RWPE2 (cell line): ENCODE measurements at regions not wholly inside any gene's neighbourhood (a gene's known extent, or its start where the extent isn't known, plus 50 kb on each side); places are given as distances from the start of the nearest gene placed in this dataset.

Experiments used
- ATAC-seq: fragments of 200-7000 bp; cut with Tn5 transposase; 3 replicates; pipeline ENCODE4 v1.9.1; 2021; ENCODE audit warnings: low read depth
- DNase-seq: peaks from one replicate; pipeline ENCODE4 v3.0.0-alpha.2; 2020; ENCODE audit warnings: low spot score
- H3K27ac ChIP-seq: fragments of 450-650 bp; 2 replicates; pipeline ENCODE4 v1.5.1; 2017; ENCODE audit warnings: mild to moderate bottlenecking; ENCODE audit not compliant: poor library complexity, severe bottlenecking
- H3K27me3 ChIP-seq: fragments of 250-450 bp; sonication (Bioruptor Pico); 2 replicates; pipeline ENCODE4 v1.5.1; 2021; ENCODE audit warnings: mild to moderate bottlenecking, moderate library complexity; ENCODE audit not compliant: insufficient read depth, poor library complexity, severe bottlenecking
- H3K36me3 ChIP-seq: fragments of 250-450 bp; sonication (Bioruptor Pico); 2 replicates; pipeline ENCODE4 v1.5.1; 2020; ENCODE audit warnings: low read depth, mild to moderate bottlenecking, moderate library complexity
- H3K4me1 ChIP-seq: fragments of 250-450 bp; sonication (Bioruptor Pico); 2 replicates; pipeline ENCODE4 v1.5.1; 2021; ENCODE audit warnings: mild to moderate bottlenecking, moderate library complexity; ENCODE audit not compliant: insufficient read depth, poor library complexity, severe bottlenecking
- H3K4me3 ChIP-seq: fragments of 250-450 bp; sonication (Bioruptor Pico); 2 replicates; pipeline ENCODE4 v1.5.1; 2021; ENCODE audit warnings: mild to moderate bottlenecking, moderate library complexity; ENCODE audit not compliant: severe bottlenecking
- H3K9me3 ChIP-seq: fragments of 250-450 bp; sonication (Bioruptor Pico); 2 replicates; pipeline ENCODE4 v1.5.1; 2021; ENCODE audit warnings: mild to moderate bottlenecking, moderate library complexity; ENCODE audit not compliant: severe bottlenecking
- CTCF ChIP-seq: fragments of 450-650 bp; IDR thresholded peaks from one replicate; pipeline ENCODE4 v1.5.1; 2017; ENCODE audit warnings: mild to moderate bottlenecking, moderate library complexity; ENCODE audit not compliant: poor library complexity, severe bottlenecking

DNA sequence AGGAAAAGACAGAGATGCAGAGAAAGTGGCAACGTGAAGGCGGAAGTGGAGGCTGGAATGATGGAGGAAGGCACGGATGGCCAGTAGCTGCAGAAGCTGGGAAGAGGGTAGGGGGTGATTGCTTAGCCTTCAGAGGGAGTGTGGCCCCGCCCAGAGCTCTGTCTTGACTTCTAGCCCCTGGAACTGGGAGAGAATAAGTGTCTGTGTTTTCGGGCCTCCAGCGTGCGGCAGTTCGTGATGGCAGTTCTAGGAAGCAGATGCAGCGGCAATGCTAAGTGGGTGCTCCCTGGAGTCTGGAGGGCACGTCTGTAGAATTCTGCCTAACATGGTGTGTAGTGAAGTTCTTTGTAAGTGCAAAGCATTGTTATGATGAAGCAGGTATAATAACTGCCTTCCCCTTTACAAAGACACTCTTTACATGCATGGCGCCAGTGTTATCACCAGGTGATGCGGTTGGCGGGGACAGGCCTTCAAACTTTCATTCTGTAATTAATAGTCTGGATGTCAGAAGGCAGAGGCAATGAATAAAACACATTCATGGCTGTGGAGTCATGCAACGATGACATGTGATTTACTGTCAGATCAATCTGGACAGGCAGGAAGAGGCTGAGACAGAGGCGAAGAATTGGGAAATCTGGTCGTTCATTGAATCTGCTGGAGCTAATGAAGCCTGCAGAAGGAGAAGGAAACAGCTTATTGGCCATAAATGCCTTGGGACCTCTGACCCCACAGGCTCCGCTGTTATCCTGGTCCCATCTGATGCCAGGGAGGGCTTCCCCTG lies 228.6 kb downstream of the GLRX3 start:
- Histone ChIP-seq H3K27me3 (no peaks in the 10 kb centered on the region), H3K27ac (no peak overlapping the region), H3K36me3 (no peaks in the 10 kb centered on the region), H3K9me3 (peaks cover 4% of the 10 kb centered on the region), H3K4me3 (no peak overlapping the region), H3K4me1 (no peaks in the 10 kb centered on the region)
- no peak for TF ChIP-seq CTCF
- ATAC-seq = no peak
- no peak for DNase-seq

DNA sequence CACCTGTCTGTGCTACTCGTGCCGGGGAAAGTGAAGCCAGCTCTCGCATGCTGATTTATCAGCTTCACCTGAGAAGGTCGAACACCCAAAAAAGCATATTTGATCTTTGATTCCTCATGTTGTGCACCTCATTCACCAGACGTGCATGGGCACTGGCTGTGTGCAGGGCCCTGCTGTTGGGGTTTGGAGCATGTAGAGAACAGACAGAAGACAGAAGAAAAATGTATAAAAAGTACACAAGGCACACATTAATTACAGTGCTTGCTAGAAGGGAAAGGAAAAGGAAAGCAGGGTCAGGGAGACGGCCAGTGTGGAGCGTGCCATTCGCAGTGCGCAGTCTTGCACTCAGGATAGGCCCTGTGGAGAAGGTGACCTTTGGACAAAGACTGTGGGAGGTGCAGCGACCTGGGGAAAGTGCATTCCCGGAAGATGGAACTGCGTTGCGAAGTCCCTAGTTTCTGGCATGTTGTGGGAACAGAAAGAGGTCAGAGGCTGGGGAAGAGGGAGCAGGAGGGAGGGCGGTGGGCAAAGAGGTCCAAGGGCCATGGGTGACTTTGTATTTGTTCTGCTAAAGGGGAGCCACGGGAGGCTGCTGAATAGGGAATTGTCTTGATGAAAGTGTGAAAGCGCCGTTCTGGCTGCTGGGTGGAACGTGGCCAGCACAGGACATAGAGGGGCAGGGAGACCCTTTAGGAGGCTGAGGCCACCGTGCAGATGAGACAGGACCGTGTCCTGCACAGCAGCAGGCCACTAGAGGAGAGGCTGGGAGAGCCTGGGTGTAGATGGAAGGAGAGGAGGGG lies 232.8 kb downstream of the GLRX3 start:
- no peaks in the 10 kb centered on the region for H3K4me1 ChIP-seq
- H3K4me3 ChIP-seq = no peak overlapping the region
- no peak for ATAC-seq
- no peaks in the 10 kb centered on the region for H3K27me3 ChIP-seq
- peaks cover 5% of the 10 kb centered on the region for H3K9me3 ChIP-seq
- no peaks in the 10 kb centered on the region for H3K36me3 ChIP-seq
- TF ChIP-seq CTCF = no peak
- no peak for DNase-seq
- H3K27ac ChIP-seq = no peak overlapping the region

- H3K4me1 ChIP-seq = no peaks in the 10 kb centered on the region
- ATAC-seq (no peak), DNase-seq (no peak)
- no peak for TF ChIP-seq CTCF
- H3K36me3 ChIP-seq = no peaks in the 10 kb centered on the region
- H3K27ac ChIP-seq = no peak overlapping the region
- H3K4me3 ChIP-seq = no peak overlapping the region
- H3K27me3 ChIP-seq = no peaks in the 10 kb centered on the region
- peaks cover 5% of the 10 kb centered on the region for H3K9me3 ChIP-seq
Measured at GRCh38 chr10:130369645-130370381, 233.6 kb downstream of the GLRX3 start.

GRCh38 chr10:130370721-130371120 lies 234.5 kb downstream of the GLRX3 start:
- Histone ChIP-seq H3K4me3 (no peak overlapping the region), H3K9me3 (peaks cover 7% of the 10 kb centered on the region), H3K27me3 (no peaks in the 10 kb centered on the region), H3K36me3 (no peaks in the 10 kb centered on the region), H3K27ac (no peak overlapping the region), H3K4me1 (no peaks in the 10 kb centered on the region)
- DNase-seq (no peak), ATAC-seq (no peak)
- no peak for TF ChIP-seq CTCF
